Stomach (tissue), 8 donors: ENCODE measurements at regions not wholly inside any gene's neighbourhood (a gene's known extent, or its start where the extent isn't known, plus 50 kb on each side); places are given as distances from the start of the nearest gene placed in this dataset.

Experiments
- DNase-seq, 2 donors: peaks; one replicate each; pipeline versions ENCODE4 v3.0.0 to v3.0.0-alpha.2; 2013 to 2019
- H3K27ac ChIP-seq, 5 donors: fragments of 200-600 bp in 4 of 5; sonication (generic) in 4 of 5; one replicate each; pipeline ENCODE4 v1.5.1; 2013 to 2019; ENCODE audit warnings: mild to moderate bottlenecking in 1 of 5, moderate library complexity in 1 of 5
- H3K27me3 ChIP-seq, 3 donors: fragments of 200-600 bp; sonication (generic); one replicate each; pipeline ENCODE4 v1.5.1; 2017 to 2019; ENCODE audit warnings: mixed run types in 1 of 3
- H3K36me3 ChIP-seq, 4 donors: fragments of 200-600 bp; sonication (generic); 1 replicate in 3 of 4; 2 replicates in 1 of 4; pipeline ENCODE4 v1.5.1; 2016 to 2019
- H3K4me1 ChIP-seq, 4 donors: fragments of 200-600 bp; sonication (generic); one replicate each; pipeline ENCODE4 v1.5.1; 2016 to 2019
- H3K4me3 ChIP-seq, 4 donors: fragments of 200-600 bp; sonication (generic) in 3 of 4; one replicate each; pipeline ENCODE4 v1.5.1; 2016 to 2019; ENCODE audit warnings: mild to moderate bottlenecking in 1 of 4
- H3K9me3 ChIP-seq, 4 donors: fragments of 200-600 bp; sonication (generic); one replicate each; pipeline ENCODE4 v1.5.1; 2016 to 2019
- CTCF ChIP-seq, 7 experiments: fragments of 450-650 bp in 4 of 7; fragments of 200-600 bp in 3 of 7; sonication (generic) in 3 of 7; IDR thresholded peaks; one replicate each; pipeline ENCODE4 v1.5.1; 2016 to 2019; ENCODE audit warnings: antibody characterized with exemption in 7 of 7, control low read depth in 2 of 7, mild to moderate bottlenecking in 1 of 7
- EP300 ChIP-seq: sonication (generic); formaldehyde crosslinking; IDR thresholded peaks from one replicate; pipeline ENCODE4 v1.6.1; 2017; ENCODE audit warnings: antibody characterized with exemption
- POLR2A ChIP-seq, 4 donors: fragments of 450-650 bp; IDR thresholded peaks; one replicate each; pipeline ENCODE4 v1.6.1; 2016; ENCODE audit warnings: antibody characterized with exemption in 4 of 4, control low read depth in 2 of 4, mild to moderate bottlenecking in 1 of 4, moderate library complexity in 1 of 4
- POLR2AphosphoS5 ChIP-seq, 3 donors: sonication (generic); formaldehyde crosslinking; IDR thresholded peaks; one replicate each; pipeline ENCODE4 v1.6.1; 2016; ENCODE audit warnings: antibody characterized with exemption in 3 of 3
- WGBS, 5 donors: extraction: QIAGEN DNeasy Blood & Tissue Kit in 3 of 5; methylation state at CpG; one replicate each; pipeline versions ENCODE4 v1.1.5 to v1.1.7; 2013 to 2018; 5-methylcytosine and 5-hydroxymethylcytosine counted together
- intact Hi-C: fragments of 100-400 bp; cut with DNase I; formaldehyde crosslinking; loops from one replicate; pipeline ENCODE4 v1.15.1; 2023; ENCODE audit warnings: low total_unique reads
- donor health status: healthy with polysubstance abuse.
- donor health status: Bipolar disorder and iron deficiency.
- donor health status: healthy.

GRCh38 chr4:124188595-124188994 lies 523.9 kb downstream of the ANKRD50 start:
- H3K4me3 ChIP-seq: no peak overlapping the region
- H3K27me3 ChIP-seq: no peaks in the 10 kb centered on the region
- peaks cover 0 to 11% (median 5%) of the 10 kb centered on the region in 4 donors for H3K9me3 ChIP-seq
- intact Hi-C loops: no loop called here
- H3K27ac ChIP-seq: no peak overlapping the region
- WGBS, 5 donors: 69 to 97% (median 83%) methylated on average over 2 of the region's 2 CpGs
- DNase-seq: no peak
- no peak for TF ChIP-seq CTCF (IDR thresholded peaks at IDR 0.05)
- peaks cover 0 to 6% (median 0%) of the 10 kb centered on the region in 4 donors for H3K4me1 ChIP-seq
- H3K36me3 ChIP-seq: no peaks in the 10 kb centered on the region

GRCh38 chr4:124189545-124189944 lies 523.0 kb downstream of the ANKRD50 start:
- no peaks in the 10 kb centered on the region for H3K27me3 ChIP-seq
- no peak overlapping the region for H3K27ac ChIP-seq
- 50 to 75% (median 62%) methylated on average over 1 of the region's 1 CpG for WGBS, 5 donors
- intact Hi-C loops: no loop called here
- no peak for TF ChIP-seq EP300
- TF ChIP-seq CTCF (IDR thresholded peaks at IDR 0.05): no peak
- no peak for TF ChIP-seq POLR2AphosphoS5 (IDR thresholded peaks at IDR 0.05)
- TF ChIP-seq POLR2A (IDR thresholded peaks at IDR 0.05): no peak
- DNase-seq: no peak
- H3K4me3 ChIP-seq: no peak overlapping the region
- peaks cover 0 to 11% (median 5%) of the 10 kb centered on the region in 4 donors for H3K9me3 ChIP-seq
- H3K4me1 ChIP-seq: peaks cover 0 to 6% (median 0%) of the 10 kb centered on the region in 4 donors
- no peaks in the 10 kb centered on the region for H3K36me3 ChIP-seq

- no peak for DNase-seq
- Histone ChIP-seq H3K27me3 (no peaks in the 10 kb centered on the region), H3K27ac (no peak overlapping the region), H3K36me3 (no peaks in the 10 kb centered on the region), H3K9me3 (peaks cover 0 to 11% (median 5%) of the 10 kb centered on the region in 4 donors), H3K4me3 (no peak overlapping the region), H3K4me1 (peaks cover 0 to 6% (median 0%) of the 10 kb centered on the region in 4 donors)
- intact Hi-C loops: no loop called here
- WGBS, 5 donors: 87 to 97% (median 93%) methylated on average over 1 of the region's 1 CpG
- TF ChIP-seq CTCF (IDR thresholded peaks at IDR 0.05) (no peak), POLR2AphosphoS5 (IDR thresholded peaks at IDR 0.05) (no peak), EP300 (no peak), POLR2A (IDR thresholded peaks at IDR 0.05) (no peak)
Measured at GRCh38 chr4:124191329-124191728, 521.2 kb downstream of the ANKRD50 start.

GRCh38 chr4:124192544-124192943 lies 520.0 kb downstream of the ANKRD50 start:
- TF ChIP-seq CTCF (IDR thresholded peaks at IDR 0.05): no peak
- TF ChIP-seq POLR2AphosphoS5 (IDR thresholded peaks at IDR 0.05): no peak
- TF ChIP-seq POLR2A (IDR thresholded peaks at IDR 0.05): no peak
- TF ChIP-seq EP300: no peak
- intact Hi-C loops: no loop called here
- Histone ChIP-seq H3K27ac (no peak overlapping the region), H3K27me3 (no peaks in the 10 kb centered on the region), H3K4me3 (no peak overlapping the region), H3K9me3 (peaks cover 0 to 11% (median 5%) of the 10 kb centered on the region in 4 donors), H3K36me3 (no peaks in the 10 kb centered on the region), H3K4me1 (peaks cover 0 to 6% (median 0%) of the 10 kb centered on the region in 4 donors)
- 72 to 89% (median 80%) methylated on average over 2 of the region's 2 CpGs for WGBS, 5 donors
- no peak for DNase-seq
